DND-41 (cell line): ENCODE measurements at regions not wholly inside any gene's neighbourhood (a gene's known extent, or its start where the extent isn't known, plus 50 kb on each side); places are given as distances from the start of the nearest gene placed in this dataset.
"Not testable (repeated sequence)": the region's sequence is repeated elsewhere in the genome, so short reads cannot be mapped to it uniquely, and the experiment has no call there.

Experiments used
- ATAC-seq: fragments of 200-7000 bp; cut with Tn5 transposase; 3 replicates; pipeline ENCODE4 v1.9.1; 2021; ENCODE audit warnings: low read depth; ENCODE audit not compliant: insufficient read depth
- DNase-seq: peaks from one replicate; pipeline ENCODE4 v3.0.0-alpha.2; 2020
- H2AFZ ChIP-seq: 2 replicates; pipeline ENCODE4 v1.6.0; 2012; ENCODE audit warnings: low read depth, low read length
- H3K27ac ChIP-seq: 2 replicates; pipeline ENCODE4 v1.5.1; 2012; ENCODE audit warnings: low read length, inconsistent platforms
- H3K27me3 ChIP-seq: fragments of 200-600 bp; sonication (generic); 2 replicates; pipeline ENCODE4 v1.6.0; 2012; ENCODE audit warnings: low read length, mild to moderate bottlenecking, inconsistent platforms; ENCODE audit not compliant: insufficient read depth, poor library complexity
- H3K36me3 ChIP-seq: 2 replicates; pipeline ENCODE4 v1.5.1; 2012; ENCODE audit warnings: low read length, inconsistent platforms; ENCODE audit not compliant: insufficient read depth
- H3K4me1 ChIP-seq: 2 replicates; pipeline ENCODE4 v1.5.1; 2012; ENCODE audit warnings: mild to moderate bottlenecking, low read length; ENCODE audit not compliant: insufficient read depth
- H3K4me2 ChIP-seq: 2 replicates; pipeline ENCODE4 v1.6.0; 2012; ENCODE audit warnings: mild to moderate bottlenecking, moderate library complexity, low read length, inconsistent platforms; ENCODE audit not compliant: insufficient read depth
- H3K4me3 ChIP-seq, 2 experiments: fragments of 200-600 bp in 1 of 2; shearing (Covaris generic) in 1 of 2; 2 replicates each; pipeline ENCODE4 v1.5.1; 2012 to 2016; ENCODE audit warnings: inconsistent platforms in 2 of 2, low read length in 2 of 2, mild to moderate bottlenecking in 2 of 2, low read depth in 1 of 2, moderate library complexity in 1 of 2
- H3K79me2 ChIP-seq: 2 replicates; pipeline ENCODE4 v1.6.0; 2012; ENCODE audit warnings: low read length, inconsistent platforms; ENCODE audit not compliant: insufficient read depth
- H3K9ac ChIP-seq: 2 replicates; pipeline ENCODE4 v1.6.0; 2012; ENCODE audit warnings: low read depth, mild to moderate bottlenecking, inconsistent platforms, low read length, moderate library complexity
- H3K9me3 ChIP-seq: 2 replicates; pipeline ENCODE4 v1.5.1; 2012; ENCODE audit warnings: low read length, moderate library complexity, mild to moderate bottlenecking, inconsistent platforms; ENCODE audit not compliant: insufficient read depth, severe bottlenecking
- H4K20me1 ChIP-seq: 2 replicates; pipeline ENCODE4 v1.6.0; 2012; ENCODE audit warnings: low read length; ENCODE audit not compliant: insufficient read depth
- EZH2 ChIP-seq: IDR thresholded peaks from 3 replicates; pipeline ENCODE4 v1.6.1; 2012; ENCODE audit warnings: borderline replicate concordance, low read depth, mild to moderate bottlenecking, moderate library complexity, low read length, inconsistent platforms; ENCODE audit not compliant: severe bottlenecking
- TF ChIP-seq, protein P1 (sequence below): IDR thresholded peaks from 2 replicates; pipeline ENCODE4 v1.5.1; 2012; ENCODE audit warnings: borderline replicate concordance, low read length, moderate library complexity, mild to moderate bottlenecking; ENCODE audit not compliant: poor library complexity, severe bottlenecking; ENCODE audit errors: extremely low read depth

DNA sequence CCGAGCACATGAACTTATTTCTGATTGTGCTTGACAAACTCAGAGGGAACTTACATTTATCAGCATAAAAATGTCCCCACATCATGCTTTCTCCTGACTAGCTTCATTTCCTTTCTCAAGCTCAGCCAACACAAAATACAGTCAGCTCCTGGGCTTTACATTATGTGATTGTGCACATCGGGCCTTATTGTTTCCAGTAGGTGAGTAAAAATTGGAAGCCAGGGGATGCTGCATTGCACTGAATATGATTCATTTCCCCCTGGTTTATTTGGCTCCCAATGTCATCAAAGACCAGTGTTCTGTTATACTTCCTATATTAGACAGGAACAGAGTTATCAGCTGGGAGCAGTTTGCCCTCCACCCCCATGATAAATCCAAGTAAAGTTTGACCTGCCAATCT is 521.8 kb downstream of the RMST start:
- Histone ChIP-seq H3K36me3 (no peaks in the 10 kb centered on the region), H3K4me2 (no peak overlapping the region), H3K9ac (no peak overlapping the region), H3K79me2 (no peaks in the 10 kb centered on the region), H3K27ac (no peak overlapping the region), H3K9me3 (peaks cover 5% of the 10 kb centered on the region), H3K4me1 (no peaks in the 10 kb centered on the region), H2AFZ (no peak overlapping the region), H4K20me1 (no peaks in the 10 kb centered on the region), H3K27me3 (no peaks in the 10 kb centered on the region), H3K4me3 (no peak overlapping the region)
- ATAC-seq = no peak
- TF ChIP-seq, protein P1, sequence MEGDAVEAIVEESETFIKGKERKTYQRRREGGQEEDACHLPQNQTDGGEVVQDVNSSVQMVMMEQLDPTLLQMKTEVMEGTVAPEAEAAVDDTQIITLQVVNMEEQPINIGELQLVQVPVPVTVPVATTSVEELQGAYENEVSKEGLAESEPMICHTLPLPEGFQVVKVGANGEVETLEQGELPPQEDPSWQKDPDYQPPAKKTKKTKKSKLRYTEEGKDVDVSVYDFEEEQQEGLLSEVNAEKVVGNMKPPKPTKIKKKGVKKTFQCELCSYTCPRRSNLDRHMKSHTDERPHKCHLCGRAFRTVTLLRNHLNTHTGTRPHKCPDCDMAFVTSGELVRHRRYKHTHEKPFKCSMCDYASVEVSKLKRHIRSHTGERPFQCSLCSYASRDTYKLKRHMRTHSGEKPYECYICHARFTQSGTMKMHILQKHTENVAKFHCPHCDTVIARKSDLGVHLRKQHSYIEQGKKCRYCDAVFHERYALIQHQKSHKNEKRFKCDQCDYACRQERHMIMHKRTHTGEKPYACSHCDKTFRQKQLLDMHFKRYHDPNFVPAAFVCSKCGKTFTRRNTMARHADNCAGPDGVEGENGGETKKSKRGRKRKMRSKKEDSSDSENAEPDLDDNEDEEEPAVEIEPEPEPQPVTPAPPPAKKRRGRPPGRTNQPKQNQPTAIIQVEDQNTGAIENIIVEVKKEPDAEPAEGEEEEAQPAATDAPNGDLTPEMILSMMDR = no peak
- no peak for TF ChIP-seq EZH2
- no peak for DNase-seq

DNA sequence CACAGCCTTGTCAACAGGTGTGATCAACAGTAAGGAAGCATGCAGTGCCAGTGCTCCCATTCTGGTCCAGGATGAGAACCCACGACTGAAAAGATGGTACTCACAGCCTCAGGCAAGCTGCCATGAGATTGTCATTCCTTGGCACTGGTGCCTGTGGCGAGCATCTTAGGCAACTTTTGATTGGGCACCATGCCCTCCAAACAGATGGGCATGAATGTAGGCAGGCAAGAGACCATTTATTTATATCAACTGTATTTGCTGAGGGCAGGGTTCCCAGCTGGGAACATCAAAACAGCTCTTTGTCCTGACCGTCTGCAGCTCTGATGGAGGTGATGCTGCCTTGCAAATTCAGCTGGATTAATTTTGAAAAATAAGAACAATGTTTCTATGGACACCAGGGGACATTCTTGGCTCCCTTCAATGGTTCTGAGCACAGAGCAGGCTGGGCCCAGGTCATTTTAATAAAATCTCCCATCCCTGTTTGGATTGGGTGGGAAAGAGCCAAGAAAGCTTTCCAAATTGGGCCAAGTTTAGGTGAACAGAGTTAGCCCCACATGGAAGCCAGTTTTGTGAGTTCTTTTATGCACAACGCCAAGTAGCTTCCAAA is 522.5 kb downstream of the RMST start:
- H3K4me3 ChIP-seq = no peak overlapping the region
- H3K4me1 ChIP-seq = no peaks in the 10 kb centered on the region
- DNase-seq = no peak
- no peak overlapping the region for H3K4me2 ChIP-seq
- H3K9ac ChIP-seq = no peak overlapping the region
- no peak overlapping the region for H3K27ac ChIP-seq
- no peaks in the 10 kb centered on the region for H3K79me2 ChIP-seq
- H3K9me3 ChIP-seq = peaks cover 4% of the 10 kb centered on the region
- H3K27me3 ChIP-seq = no peaks in the 10 kb centered on the region
- no peak overlapping the region for H2AFZ ChIP-seq
- no peaks in the 10 kb centered on the region for H3K36me3 ChIP-seq
- no peaks in the 10 kb centered on the region for H4K20me1 ChIP-seq
- TF ChIP-seq, protein P1 = no peak
- no peak for TF ChIP-seq EZH2
- no peak for ATAC-seq

DNA sequence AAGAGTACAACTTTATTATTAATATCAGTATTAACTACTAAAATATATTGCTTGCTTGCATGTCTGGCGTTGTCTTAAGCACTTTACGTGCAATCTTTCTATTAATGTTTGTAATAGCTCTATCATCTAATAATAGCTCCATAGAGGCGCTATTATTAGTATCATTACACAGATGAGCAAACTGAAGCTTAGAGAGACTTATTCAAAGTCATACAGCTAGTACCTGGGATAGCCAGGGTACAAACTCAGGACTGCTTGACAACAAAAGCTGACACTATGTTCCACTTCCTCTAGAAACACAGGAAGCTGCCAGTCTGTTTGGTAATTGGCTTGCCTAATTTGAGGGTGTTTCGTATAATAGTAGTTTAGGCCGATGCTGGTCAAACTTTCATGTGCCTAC is 523.2 kb downstream of the RMST start:
- Histone ChIP-seq H3K4me3 (no peak overlapping the region), H3K4me1 (no peaks in the 10 kb centered on the region), H3K9me3 (peaks cover 4% of the 10 kb centered on the region), H3K79me2 (no peaks in the 10 kb centered on the region), H3K9ac (no peak overlapping the region), H3K27ac (no peak overlapping the region), H3K27me3 (no peaks in the 10 kb centered on the region), H4K20me1 (no peaks in the 10 kb centered on the region), H3K4me2 (no peak overlapping the region), H2AFZ (no peak overlapping the region), H3K36me3 (no peaks in the 10 kb centered on the region)
- ATAC-seq = no peak
- DNase-seq = no peak
- TF ChIP-seq, protein P1 = no peak
- no peak for TF ChIP-seq EZH2

DNA sequence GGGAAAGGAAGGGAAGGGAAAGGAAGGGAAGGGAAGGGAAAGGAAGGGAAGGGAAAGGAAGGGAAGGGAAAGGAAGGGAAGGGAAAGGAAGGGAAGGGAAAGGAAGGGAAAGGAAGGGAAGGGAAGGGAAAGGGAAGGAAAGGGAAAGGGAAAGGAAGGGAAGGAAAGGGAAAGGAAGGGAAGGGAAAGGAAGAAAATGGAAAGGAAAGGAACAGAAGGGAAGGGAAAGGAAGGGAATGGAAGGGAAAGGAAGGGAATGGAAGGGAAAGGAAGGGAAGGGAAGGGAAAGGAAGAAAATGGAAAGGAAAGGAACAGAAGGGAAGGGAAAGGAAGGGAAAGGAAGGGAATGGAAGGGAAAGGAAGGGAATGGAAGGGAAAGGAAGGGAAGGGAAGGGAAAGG is 526.0 kb downstream of the RMST start:
- H4K20me1 ChIP-seq, H3K4me2 ChIP-seq, H3K9me3 ChIP-seq, H3K27ac ChIP-seq, H2AFZ ChIP-seq, H3K36me3 ChIP-seq, H3K4me1 ChIP-seq, H3K27me3 ChIP-seq, H3K4me3 ChIP-seq, H3K79me2 ChIP-seq, DNase-seq, H3K9ac ChIP-seq, ATAC-seq: not testable (repeated sequence)
